Middle frontal gyrus (tissue), 1 donor: ENCODE measurements at regions not wholly inside any gene's neighbourhood (a gene's known extent, or its start where the extent isn't known, plus 50 kb on each side); places are given as distances from the start of the nearest gene placed in this dataset.

Source experiments
- DNase-seq: peaks from one replicate; pipeline ENCODE4 v3.0.0-alpha.2; 2015; ENCODE audit warnings: low spot score; ENCODE audit errors: extremely low spot score

GRCh38 chrX:14476205-14476604, 53.1 kb upstream of the GLRA2 start:
- peak; percentile 6 for DNase-seq

- DNase-seq: no peak
These were observed 79.6 kb upstream of the GLRA2 start for GRCh38 chrX:14449773-14450172.

DNA sequence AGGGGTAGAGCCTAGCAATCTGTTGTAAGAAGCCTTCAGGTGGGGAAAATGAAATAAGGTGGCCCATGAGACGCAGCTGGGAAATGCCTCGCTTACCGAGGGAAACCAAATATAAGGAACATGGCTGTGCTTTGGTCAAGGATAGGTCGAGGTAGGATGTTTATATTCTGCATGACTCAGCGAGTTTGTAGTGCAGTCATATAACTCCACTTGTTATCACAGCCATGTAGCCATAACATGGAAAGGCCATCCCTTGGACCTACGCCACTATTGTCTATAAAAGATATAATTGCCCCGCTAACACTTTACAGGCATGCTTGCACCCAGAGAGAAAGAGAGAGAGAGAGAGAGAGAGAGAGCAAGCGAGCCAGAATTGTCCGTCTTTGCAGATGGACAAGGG, 80.9 kb upstream of the GLRA2 start:
- no peak for DNase-seq

DNA sequence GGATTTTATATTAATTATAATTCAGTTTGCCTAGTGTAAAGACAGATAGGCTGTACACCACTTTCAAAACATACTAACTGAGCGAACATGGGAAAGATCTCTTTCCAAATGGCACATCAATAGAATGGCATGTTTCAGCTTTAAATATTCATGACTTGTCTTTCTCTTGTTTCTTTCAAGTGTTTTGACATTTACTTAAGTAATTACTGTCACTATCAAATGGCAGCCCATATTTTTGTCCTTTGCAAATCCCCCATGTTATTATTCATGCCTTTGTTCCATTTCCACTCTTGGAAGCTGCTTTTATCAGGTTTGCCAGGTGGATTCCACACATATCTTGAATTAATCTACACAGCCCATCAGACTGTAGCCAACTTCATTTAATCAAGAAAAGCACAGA, 89.2 kb upstream of the GLRA2 start:
- DNase-seq: no peak

- DNase-seq: no peak
These were observed 101.7 kb upstream of the GLRA2 start for GRCh38 chrX:14427614-14428013.

DNA sequence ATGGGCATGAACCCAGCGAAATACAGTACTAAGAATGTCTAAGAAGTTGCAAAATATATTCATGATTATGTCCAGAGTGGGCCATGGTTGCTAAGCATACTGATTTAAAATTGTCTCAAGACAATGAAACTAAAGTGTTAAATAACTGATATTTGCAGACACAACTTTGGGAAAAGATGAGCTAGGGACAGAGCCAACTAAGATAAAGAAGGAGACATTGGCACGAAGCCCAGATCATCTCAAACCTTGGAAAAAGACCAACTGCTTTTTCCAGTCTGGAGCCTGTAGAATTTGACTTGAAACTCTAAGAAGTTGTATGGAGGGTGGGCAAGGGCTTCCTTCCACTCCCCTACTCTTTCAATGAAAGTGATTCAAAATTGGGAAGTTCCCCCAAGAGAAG, 108.5 kb upstream of the GLRA2 start:
- DNase-seq: no peak

GRCh38 chrX:14412686-14413085, 116.7 kb upstream of the GLRA2 start:
- DNase-seq: no peak

GRCh38 chrX:14411326-14411725, 118.0 kb upstream of the GLRA2 start:
- DNase-seq: no peak

- DNase-seq: no peak
These were observed 120.0 kb upstream of the GLRA2 start for GRCh38 chrX:14409341-14409740.

DNA sequence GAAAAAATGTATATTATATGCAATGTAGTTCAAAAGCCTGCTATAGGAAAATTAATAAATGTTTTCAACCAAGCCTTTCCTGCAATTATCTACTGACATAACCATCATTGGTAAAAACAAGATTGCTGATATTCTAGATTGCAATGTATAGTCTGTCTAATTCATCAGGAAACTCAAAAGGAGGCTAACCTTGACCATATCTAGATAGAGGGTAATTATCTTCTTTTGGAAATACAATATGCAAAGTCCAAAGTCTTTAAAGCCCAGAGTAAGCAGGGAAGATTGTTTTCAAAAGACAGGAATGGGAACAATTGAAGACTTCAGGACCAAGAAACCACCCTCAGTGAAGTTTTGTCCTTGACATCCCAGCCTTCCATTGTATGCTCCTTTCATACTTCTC, 123.1 kb upstream of the GLRA2 start:
- DNase-seq: no peak

DNA sequence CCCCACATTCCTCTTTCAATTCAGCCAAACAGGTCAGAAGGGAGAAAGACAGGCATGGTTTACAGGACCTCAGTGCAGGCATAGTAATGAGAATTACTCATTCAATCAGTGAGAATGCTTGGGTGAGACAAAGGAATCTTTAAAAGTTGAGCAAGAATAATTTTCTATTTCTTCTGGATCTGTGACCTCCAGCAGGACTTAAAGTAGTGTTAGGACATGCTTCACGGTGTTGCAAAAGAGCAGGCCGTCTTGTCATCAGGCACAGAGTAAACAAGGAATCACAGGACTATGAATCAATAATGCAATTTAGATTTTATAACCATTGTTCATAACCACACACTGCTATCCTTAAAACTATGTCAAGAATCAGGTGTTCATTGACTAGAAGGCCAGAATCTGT, 130.6 kb upstream of the GLRA2 start:
- DNase-seq: no peak

DNA sequence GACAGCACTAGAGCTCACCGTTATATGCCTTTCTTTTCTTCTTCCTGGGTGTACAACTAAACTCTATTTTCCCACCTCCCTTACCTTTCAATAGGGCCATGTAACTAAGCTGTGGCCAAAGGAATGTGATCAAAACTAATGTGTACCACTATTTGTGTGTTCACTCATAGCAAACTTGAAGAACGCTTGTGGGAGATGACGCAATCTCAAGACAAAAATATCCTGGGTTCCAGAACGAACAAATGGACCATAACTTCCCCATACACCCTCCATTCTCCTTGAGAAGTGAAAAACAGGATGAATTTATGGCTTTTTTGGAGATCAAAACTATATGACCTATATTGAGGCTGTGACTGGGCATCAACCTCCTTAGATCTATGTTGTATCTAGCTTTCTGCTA, 139.7 kb upstream of the GLRA2 start:
- DNase-seq: no peak

DNA sequence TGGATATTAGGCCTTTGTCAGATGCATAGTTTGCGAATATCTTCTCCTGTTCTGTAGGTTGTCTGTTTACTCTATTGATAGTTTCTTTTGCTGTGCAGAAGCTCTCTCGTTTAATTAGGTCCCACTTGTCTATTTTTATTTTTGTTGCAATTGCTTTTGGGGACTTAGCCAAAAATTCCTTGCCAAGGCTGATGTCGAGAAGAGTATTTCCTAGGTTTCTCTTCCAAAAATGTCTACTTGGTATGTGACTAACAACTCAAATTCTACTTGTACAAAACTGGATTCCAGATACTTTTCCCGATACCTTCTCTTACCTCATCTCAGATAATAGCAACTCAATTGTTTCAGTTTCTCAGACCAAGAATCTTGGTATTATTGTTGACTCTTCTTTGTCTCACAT, 142.4 kb upstream of the GLRA2 start:
- no peak for DNase-seq

- DNase-seq: no peak
These were observed 149.3 kb upstream of the GLRA2 start for GRCh38 chrX:14380044-14380443.

GRCh38 chrX:14377427-14377826, 151.9 kb upstream of the GLRA2 start:
- no peak for DNase-seq

- DNase-seq: no peak
These were observed 165.6 kb upstream of the GLRA2 start for GRCh38 chrX:14363728-14364127.

DNA sequence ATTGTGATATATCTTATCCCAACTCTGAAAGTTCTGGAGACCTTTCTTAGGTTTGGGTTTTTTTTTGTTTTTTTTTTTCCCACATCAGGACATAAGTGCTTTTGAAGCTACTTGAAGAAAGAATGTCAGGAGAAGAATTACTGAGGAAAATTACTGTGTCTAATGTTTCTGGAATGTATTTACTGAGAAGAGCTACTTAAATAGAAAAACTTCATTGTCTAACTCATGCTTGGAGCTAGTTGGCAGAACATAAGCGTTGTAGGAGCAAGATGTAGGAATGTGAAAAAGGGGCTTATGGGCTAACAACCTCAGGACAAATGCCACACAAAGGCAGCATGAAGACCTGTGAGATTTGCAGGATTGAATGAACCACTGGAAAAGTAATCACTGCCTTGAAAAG, 166.6 kb upstream of the GLRA2 start:
- no peak for DNase-seq

DNA sequence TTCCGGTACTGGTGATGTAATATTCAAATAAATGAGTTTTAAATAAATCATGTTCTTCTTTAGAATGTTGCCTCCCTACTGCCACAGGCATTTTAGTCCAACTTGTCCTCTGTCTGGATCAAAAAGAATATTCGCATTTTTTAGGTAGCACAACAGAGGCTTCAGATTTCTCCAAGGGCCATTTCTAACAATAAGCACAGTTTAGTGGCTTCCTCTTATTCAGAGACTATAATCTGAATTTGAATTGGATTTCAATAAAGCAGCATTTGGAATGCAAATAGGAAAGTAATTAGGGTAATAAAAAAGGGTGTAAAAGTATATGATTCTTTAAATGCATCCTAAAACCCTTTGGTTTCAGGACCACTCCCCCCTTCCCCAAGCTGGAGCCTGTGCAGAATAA, 167.9 kb upstream of the GLRA2 start:
- DNase-seq: no peak

GRCh38 chrX:14359727-14360126, 169.6 kb upstream of the GLRA2 start:
- no peak for DNase-seq

DNA sequence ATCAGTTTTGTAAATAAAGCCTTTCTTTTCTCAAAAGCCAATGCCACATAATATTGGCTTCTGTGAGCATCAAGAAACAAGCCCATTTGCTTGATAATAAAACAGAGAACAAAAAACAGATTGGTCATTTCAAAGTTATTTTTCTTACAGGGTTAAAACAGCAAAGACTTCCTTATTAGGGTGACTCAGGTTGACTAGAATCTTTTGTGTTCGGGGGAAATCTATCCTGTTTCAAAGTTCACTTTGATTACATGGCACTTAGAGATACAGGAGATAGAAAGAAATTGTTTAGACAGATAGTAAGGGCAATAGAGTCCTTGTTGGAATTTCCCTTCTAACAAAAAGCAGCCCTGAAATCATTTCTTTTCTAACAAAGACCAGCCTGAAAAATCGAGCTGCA, 170.0 kb upstream of the GLRA2 start:
- no peak for DNase-seq

DNA sequence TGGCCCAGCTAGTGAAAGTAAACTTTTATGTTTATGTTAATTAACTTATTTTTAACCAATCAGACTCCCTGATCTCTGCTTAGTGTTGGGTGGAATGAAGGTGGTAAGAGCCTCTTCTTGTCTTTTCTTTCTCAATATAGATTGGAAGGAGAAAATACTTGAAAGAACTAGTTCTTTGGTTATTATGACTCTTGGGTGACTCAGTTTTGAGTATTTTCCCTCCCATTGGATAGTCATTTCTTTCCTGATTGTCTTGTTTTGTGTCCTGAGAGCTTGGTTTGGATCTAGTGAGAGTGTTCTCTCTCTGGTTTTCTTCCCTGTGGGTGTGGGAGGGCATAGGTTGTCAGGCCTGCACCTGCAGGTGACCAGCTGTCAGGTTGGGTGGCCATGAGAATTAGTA, 172.0 kb upstream of the GLRA2 start:
- DNase-seq: no peak

DNA sequence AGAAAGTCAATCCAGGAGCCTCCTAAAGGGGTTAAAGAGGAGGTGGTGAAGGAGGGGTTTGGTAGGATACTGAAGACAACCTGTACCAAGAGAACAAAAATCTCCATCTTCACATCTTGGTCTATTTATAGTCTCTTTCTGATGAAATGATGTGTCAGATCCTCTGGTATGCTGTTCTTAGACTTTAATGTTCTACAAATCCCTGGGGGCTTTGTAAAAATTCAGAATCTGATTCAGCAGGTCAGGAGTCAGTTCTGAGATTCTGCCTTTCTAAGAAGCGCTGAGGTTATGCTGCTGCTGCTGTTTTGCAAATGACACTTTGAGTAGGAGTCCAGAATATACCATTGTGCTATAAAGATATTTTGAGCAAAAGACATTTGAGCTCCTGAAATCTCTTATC, 172.9 kb upstream of the GLRA2 start:
- no peak for DNase-seq

- no peak for DNase-seq
These were observed 173.8 kb upstream of the GLRA2 start for GRCh38 chrX:14355556-14355955.

GRCh38 chrX:14354521-14354920, 174.8 kb upstream of the GLRA2 start:
- no peak for DNase-seq

DNA sequence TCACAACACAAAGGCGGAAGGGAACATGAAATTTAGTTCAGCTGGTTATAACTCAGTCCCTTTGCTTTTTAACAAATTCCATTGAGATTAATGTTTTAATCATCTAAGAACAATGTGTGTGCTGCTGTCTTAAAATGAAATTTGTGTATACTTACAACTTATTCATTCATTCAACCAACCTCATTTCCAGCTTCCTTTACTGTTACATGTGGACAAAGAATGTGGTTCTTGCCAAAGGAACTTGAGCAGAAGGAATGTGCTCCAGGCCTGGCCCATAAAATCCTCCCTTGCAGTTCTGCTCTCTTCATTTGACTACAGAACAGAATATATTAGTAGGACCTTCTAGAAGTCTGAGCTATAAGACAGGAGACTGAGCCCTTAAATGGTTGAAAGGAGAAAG, 176.8 kb upstream of the GLRA2 start:
- DNase-seq: no peak
